WTC11 (cell line): ENCODE measurements at regions not wholly inside any gene's neighbourhood (a gene's known extent, or its start where the extent isn't known, plus 50 kb on each side); places are given as distances from the start of the nearest gene placed in this dataset.
A peak's percentile ranks its signal among the peaks of the same experiment; 100 is the strongest.

Experiments
- ATAC-seq: fragments of 200-7000 bp; cut with Tn5 transposase; 2 replicates; pipeline ENCODE4 v1.10.0; 2021; ENCODE audit warnings: mild to moderate bottlenecking, moderate library complexity
- CTCF ChIA-PET: fragments of 300-600 bp; sonication (Branson Sonifier 250); formaldehyde crosslinking; loops from one replicate; lab custom pipeline; 2021; ENCODE audit warnings: antibody characterized with exemption; lab: Charles Lee
- POLR2A ChIA-PET: fragments of 350-600 bp; sonication (Branson Sonifier 250); formaldehyde crosslinking; loops from one replicate; lab custom pipeline; 2021; ENCODE audit warnings: antibody characterized with exemption; lab: Charles Lee
- DNase-seq: peaks from one replicate; pipeline ENCODE4 v3.0.0; 2021; ENCODE audit warnings: low spot score
- H3K27ac Mint-ChIP-seq: 2 replicates; pipeline ENCODE4 v1.8.0; 2021; ENCODE audit warnings: mixed read lengths
- H3K27me3 Mint-ChIP-seq: 2 replicates; pipeline ENCODE4 v1.8.0; 2021; ENCODE audit warnings: low read depth, mild to moderate bottlenecking, moderate library complexity, mixed read lengths
- H3K36me3 Mint-ChIP-seq: 2 replicates; pipeline ENCODE4 v1.8.0; 2021; ENCODE audit warnings: mixed read lengths
- H3K4me1 Mint-ChIP-seq: 2 replicates; pipeline ENCODE4 v1.8.0; 2022; ENCODE audit warnings: mixed read lengths
- H3K4me3 Mint-ChIP-seq: 2 replicates; pipeline ENCODE4 v1.8.0; 2021; ENCODE audit warnings: mild to moderate bottlenecking, moderate library complexity, mixed read lengths
- H3K9me3 Mint-ChIP-seq: 2 replicates; pipeline ENCODE4 v1.8.0; 2021; ENCODE audit warnings: mixed read lengths
- ARID4B ChIP-seq: sonication (generic); formaldehyde crosslinking; IDR thresholded peaks from 2 replicates; pipeline ENCODE4 v1.8.0; 2023; ENCODE audit warnings: missing genetic modification reagents, mild to moderate bottlenecking, borderline replicate concordance
- CREM ChIP-seq: sonication (generic); formaldehyde crosslinking; IDR thresholded peaks from 2 replicates; pipeline ENCODE4 v1.8.1; 2022; ENCODE audit warnings: mild to moderate bottlenecking, missing genetic modification reagents, moderate library complexity
- ELF4 ChIP-seq: sonication (generic); formaldehyde crosslinking; IDR thresholded peaks from 2 replicates; pipeline ENCODE4 v1.8.1; 2022; ENCODE audit warnings: low read depth, mild to moderate bottlenecking, moderate library complexity, missing genetic modification reagents
- FOXJ3 ChIP-seq: sonication (generic); formaldehyde crosslinking; IDR thresholded peaks from 2 replicates; pipeline ENCODE4 v1.9.0; 2021; ENCODE audit warnings: missing genetic modification reagents, mild to moderate bottlenecking, borderline replicate concordance
- FOXP4 ChIP-seq: sonication (generic); formaldehyde crosslinking; IDR thresholded peaks from 2 replicates; pipeline ENCODE4 v1.8.0; 2022; ENCODE audit warnings: mild to moderate bottlenecking, missing genetic modification reagents
- JAZF1 ChIP-seq: fragments of 250-450 bp; sonication (Bioruptor Pico); IDR thresholded peaks from 2 replicates; pipeline ENCODE4 v1.9.0; 2021; ENCODE audit warnings: moderate library complexity, mild to moderate bottlenecking, inconsistent platforms
- MAX ChIP-seq: sonication (generic); formaldehyde crosslinking; IDR thresholded peaks from 2 replicates; pipeline ENCODE4 v1.8.0; 2022; ENCODE audit warnings: mild to moderate bottlenecking, missing genetic modification reagents
- NFE2L1 ChIP-seq: sonication (generic); formaldehyde crosslinking; IDR thresholded peaks from 2 replicates; pipeline ENCODE4 v1.8.1; 2023; ENCODE audit warnings: missing genetic modification reagents
- PREB ChIP-seq: sonication (generic); formaldehyde crosslinking; IDR thresholded peaks from 2 replicates; pipeline ENCODE4 v1.8.1; 2022; ENCODE audit warnings: mild to moderate bottlenecking, missing genetic modification reagents, moderate library complexity, borderline replicate concordance
- RORB ChIP-seq: fragments of 250-450 bp; sonication (Bioruptor Pico); IDR thresholded peaks from 2 replicates; pipeline ENCODE4 v1.9.0; 2021; ENCODE audit warnings: mild to moderate bottlenecking
- STAT6 ChIP-seq: sonication (generic); formaldehyde crosslinking; conservative IDR thresholded peaks from 2 replicates; pipeline ENCODE4 v1.8.1; 2023; ENCODE audit warnings: mild to moderate bottlenecking, low read depth, missing genetic modification reagents, moderate library complexity
- TEAD1 ChIP-seq: sonication (generic); formaldehyde crosslinking; IDR thresholded peaks from 2 replicates; pipeline ENCODE4 v1.8.0; 2022; ENCODE audit warnings: mild to moderate bottlenecking, missing genetic modification reagents
- USF1 ChIP-seq: sonication (generic); formaldehyde crosslinking; IDR thresholded peaks from 2 replicates; pipeline ENCODE4 v1.8.0; 2022; ENCODE audit warnings: mild to moderate bottlenecking, missing genetic modification reagents
- USF2 ChIP-seq: sonication (generic); formaldehyde crosslinking; IDR thresholded peaks from 2 replicates; pipeline ENCODE4 v1.8.1; 2023; ENCODE audit warnings: mild to moderate bottlenecking, missing genetic modification reagents, moderate library complexity
- ZNF121 ChIP-seq: sonication (generic); formaldehyde crosslinking; IDR thresholded peaks from 2 replicates; pipeline ENCODE4 v1.8.0; 2023; ENCODE audit warnings: missing genetic modification reagents
- ZNF232 ChIP-seq: sonication (generic); formaldehyde crosslinking; IDR thresholded peaks from 2 replicates; pipeline ENCODE4 v1.8.0; 2022; ENCODE audit warnings: mild to moderate bottlenecking, missing genetic modification reagents
- ZNF317 ChIP-seq: sonication (generic); formaldehyde crosslinking; IDR thresholded peaks from 2 replicates; pipeline ENCODE4 v1.8.1; 2023; ENCODE audit warnings: low read depth, mild to moderate bottlenecking, moderate library complexity, missing genetic modification reagents, borderline replicate concordance
- ZNF416 ChIP-seq: fragments of 250-450 bp; sonication (Bioruptor Pico); IDR thresholded peaks from 2 replicates; pipeline ENCODE4 v1.9.0; 2021; ENCODE audit warnings: mild to moderate bottlenecking, inconsistent platforms
- ZNF671 ChIP-seq: fragments of 250-450 bp; sonication (Bioruptor Pico); IDR thresholded peaks from 2 replicates; pipeline ENCODE4 v1.8.0; 2021; ENCODE audit warnings: mild to moderate bottlenecking
- ZSCAN18 ChIP-seq: fragments of 250-450 bp; sonication (Bioruptor Pico); IDR thresholded peaks from 2 replicates; pipeline ENCODE4 v2.1.2; 2022; ENCODE audit warnings: mild to moderate bottlenecking, moderate library complexity

- TF ChIP-seq PREB (CRISPR knock-in tag), result no peak
- no peak for TF ChIP-seq NFE2L1 (CRISPR knock-in tag)
- no peak for TF ChIP-seq ZNF317 (CRISPR knock-in tag)
- no peak for TF ChIP-seq ZNF232 (CRISPR knock-in tag)
- no peak for TF ChIP-seq ARID4B
- TF ChIP-seq, all 79 proteins: peak for 0
Measured at GRCh38 chr10:117894339-117894738, 152.4 kb downstream of the RAB11FIP2 start (continued).

- Mint-ChIP-seq H3K9me3 (peaks cover 14% of the 10 kb centered on the region), H3K36me3 (peaks cover 8% of the 10 kb centered on the region), H3K27ac (no peak overlapping the region), H3K27me3 (peaks cover 20% of the 10 kb centered on the region), H3K4me3 (no peak overlapping the region), H3K4me1 (peaks cover 51% of the 10 kb centered on the region)
- TF ChIP-seq USF2 (peak; percentile 45; the same call in 1 of the 2 replicates), JAZF1 (CRISPR knock-in tag) (no peak)
- ATAC-seq (no peak), DNase-seq (no peak)
- POLR2A ChIA-PET, result no interaction called here
- CTCF ChIA-PET, result no interaction called here
Measured at GRCh38 chr10:117896517-117896916, 150.2 kb downstream of the RAB11FIP2 start.

GRCh38 chr10:117899181-117899683, 147.5 kb downstream of the RAB11FIP2 start:
- DNase-seq, result no peak
- no peak overlapping the region for H3K27ac Mint-ChIP-seq
- peak; percentile 84 for ATAC-seq
- ChIA-PET POLR2A (no interaction called here), CTCF (interaction anchor here (0.6 kb wide), 1 partner anchor 10 kb away, joined by 3 read pairs; no protein-coding TSS in a partner anchor)
- peaks cover 8% of the 10 kb centered on the region for H3K36me3 Mint-ChIP-seq
- no peak overlapping the region for H3K4me3 Mint-ChIP-seq
- H3K27me3 Mint-ChIP-seq, result peaks cover 20% of the 10 kb centered on the region
- peaks cover 33% of the 10 kb centered on the region for H3K4me1 Mint-ChIP-seq
- peaks cover 17% of the 10 kb centered on the region for H3K9me3 Mint-ChIP-seq
- TF ChIP-seq NFE2L1 (CRISPR knock-in tag) (no peak), FOXJ3 (no peak), FOXP4 (no peak), ZNF121 (no peak), USF1 (no peak), TEAD1 (CRISPR knock-in tag) (no peak), ZSCAN18 (CRISPR knock-in tag) (no peak), CREM (CRISPR knock-in tag) (no peak), RORB (CRISPR knock-in tag) (no peak), ZNF416 (no peak), ZNF671 (CRISPR knock-in tag) (no peak), MAX (CRISPR knock-in tag) (no peak), STAT6 (CRISPR knock-in tag) (no peak), ELF4 (CRISPR knock-in tag) (no peak)
